ENCODE measurements at regions not wholly inside any gene's neighbourhood (a gene's known extent, or its start where the extent isn't known, plus 50 kb on each side); places are given as distances from the start of the nearest gene placed in this dataset.

- no peaks in the 10 kb centered on the region for H3K9me3 ChIP-seq
- no peaks in the 10 kb centered on the region for H3K36me3 ChIP-seq
- H3K27ac ChIP-seq = no peak overlapping the region
- 90 to 93% methylated on average over 2 of the region's 2 CpGs for WGBS, 2 donors
- TF ChIP-seq EP300 (IDR thresholded peaks at IDR 0.05) (no peak), POLR2AphosphoS5 (IDR thresholded peaks at IDR 0.05) (no peak), POLR2A (IDR thresholded peaks at IDR 0.05) (no peak), CTCF (IDR thresholded peaks at IDR 0.05) (no peak)
- H3K27me3 ChIP-seq = no peaks in the 10 kb centered on the region
- H3K4me3 ChIP-seq = no peak overlapping the region
- H3K4me1 ChIP-seq = peaks cover 0 to 4% (median 0%) of the 10 kb centered on the region in 4 donors
- no peak for DNase-seq
- intact Hi-C loops (cut with DNase I) = no loop called here
Observed at GRCh38 chr10:58901092-58901646, 275.3 kb upstream of the PHYHIPL start.

GRCh38 chr10:58903071-58903470 is 273.4 kb upstream of the PHYHIPL start:
- TF ChIP-seq EP300 (IDR thresholded peaks at IDR 0.05) = no peak
- no peak for TF ChIP-seq POLR2A (IDR thresholded peaks at IDR 0.05)
- TF ChIP-seq CTCF (IDR thresholded peaks at IDR 0.05) = no peak
- TF ChIP-seq POLR2AphosphoS5 (IDR thresholded peaks at IDR 0.05) = no peak
- WGBS, 2 donors = 93 to 96% methylated on average over 1 of the region's 1 CpG
- H3K27me3 ChIP-seq = no peaks in the 10 kb centered on the region
- no peak overlapping the region for H3K27ac ChIP-seq
- no peak for DNase-seq
- H3K4me3 ChIP-seq = no peak overlapping the region
- intact Hi-C loops (cut with DNase I) = no loop called here
- no peaks in the 10 kb centered on the region for H3K9me3 ChIP-seq
- H3K36me3 ChIP-seq = no peaks in the 10 kb centered on the region
- H3K4me1 ChIP-seq = peaks cover 0 to under 1% (median 0%) of the 10 kb centered on the region in 4 donors

GRCh38 chr10:58909881-58910280 is 266.6 kb upstream of the PHYHIPL start:
- no peaks in the 10 kb centered on the region for H3K4me1 ChIP-seq
- H3K27ac ChIP-seq = no peak overlapping the region
- TF ChIP-seq CTCF (IDR thresholded peaks at IDR 0.05) = no peak
- no peak for TF ChIP-seq POLR2A (IDR thresholded peaks at IDR 0.05)
- TF ChIP-seq POLR2AphosphoS5 (IDR thresholded peaks at IDR 0.05) = no peak
- no peak for TF ChIP-seq EP300 (IDR thresholded peaks at IDR 0.05)
- no peaks in the 10 kb centered on the region for H3K9me3 ChIP-seq
- 86 to 89% methylated on average over 2 of the region's 2 CpGs for WGBS, 2 donors
- DNase-seq = no peak
- H3K4me3 ChIP-seq = no peak overlapping the region
- H3K27me3 ChIP-seq = no peaks in the 10 kb centered on the region
- intact Hi-C loops (cut with DNase I) = no loop called here
- H3K36me3 ChIP-seq = no peaks in the 10 kb centered on the region

GRCh38 chr10:58913717-58914116 is 262.7 kb upstream of the PHYHIPL start:
- H3K4me3 ChIP-seq = no peak overlapping the region
- H3K4me1 ChIP-seq = no peaks in the 10 kb centered on the region
- no peaks in the 10 kb centered on the region for H3K27me3 ChIP-seq
- DNase-seq = no peak
- intact Hi-C loops (cut with DNase I) = no loop called here
- no peaks in the 10 kb centered on the region for H3K9me3 ChIP-seq
- no peaks in the 10 kb centered on the region for H3K36me3 ChIP-seq
- no peak overlapping the region for H3K27ac ChIP-seq
- WGBS, 2 donors = 64 to 78% methylated on average over 3 of the region's 3 CpGs
- TF ChIP-seq EP300 (IDR thresholded peaks at IDR 0.05) (no peak), POLR2A (IDR thresholded peaks at IDR 0.05) (no peak), CTCF (IDR thresholded peaks at IDR 0.05) (no peak), POLR2AphosphoS5 (IDR thresholded peaks at IDR 0.05) (peak in 1 of 4 donors; percentile 21)

GRCh38 chr10:58918887-58919286 is 257.6 kb upstream of the PHYHIPL start:
- H3K27me3 ChIP-seq = no peaks in the 10 kb centered on the region
- TF ChIP-seq POLR2A (IDR thresholded peaks at IDR 0.05) = no peak
- TF ChIP-seq POLR2AphosphoS5 (IDR thresholded peaks at IDR 0.05) = no peak
- TF ChIP-seq CTCF (IDR thresholded peaks at IDR 0.05) = no peak
- TF ChIP-seq EP300 (IDR thresholded peaks at IDR 0.05) = no peak
- no peak overlapping the region for H3K27ac ChIP-seq
- H3K4me1 ChIP-seq = peaks cover 0 to 10% (median 3%) of the 10 kb centered on the region in 4 donors
- H3K4me3 ChIP-seq = no peak overlapping the region
- 90 to 94% methylated on average over 2 of the region's 2 CpGs for WGBS, 2 donors
- no peak for DNase-seq
- H3K9me3 ChIP-seq = no peaks in the 10 kb centered on the region
- no peaks in the 10 kb centered on the region for H3K36me3 ChIP-seq
- intact Hi-C loops (cut with DNase I) = no loop called here

Measured in sigmoid colon (tissue), 6 donors.